Mesothelial cell of epicardium (in vitro differentiated cells): ENCODE measurements at regions not wholly inside any gene's neighbourhood (a gene's known extent, or its start where the extent isn't known, plus 50 kb on each side); places are given as distances from the start of the nearest gene placed in this dataset.

Experiments used
- DNase-seq, 2 experiments: peaks; one replicate each; pipeline ENCODE4 v3.0.0; 2021; ENCODE audit warnings: low spot score in 2 of 2; ENCODE audit not compliant: unreplicated experiment in 2 of 2
- H3K27ac Mint-ChIP-seq: 2 replicates; pipeline ENCODE4 v1.8.0; 2021; ENCODE audit warnings: mixed read lengths
- H3K27me3 Mint-ChIP-seq: 2 replicates; pipeline ENCODE4 v1.8.0; 2021; ENCODE audit warnings: low read depth, mixed read lengths
- H3K36me3 Mint-ChIP-seq: 2 replicates; pipeline ENCODE4 v1.8.0; 2021; ENCODE audit warnings: mixed read lengths
- H3K4me1 Mint-ChIP-seq: 2 replicates; pipeline ENCODE4 v1.8.0; 2021; ENCODE audit warnings: mixed read lengths
- H3K4me3 Mint-ChIP-seq: 2 replicates; pipeline ENCODE4 v1.8.0; 2021; ENCODE audit warnings: mild to moderate bottlenecking, moderate library complexity, mixed read lengths
- H3K9me3 Mint-ChIP-seq: 2 replicates; pipeline ENCODE4 v1.8.0; 2021; ENCODE audit warnings: mixed read lengths
- TF ChIP-seq, protein P1 (sequence below): fragments of 200-600 bp; sonication (generic); IDR thresholded peaks from one replicate; pipeline ENCODE4 v1.5.0; 2021; ENCODE audit warnings: antibody characterized with exemption; ENCODE audit not compliant: unreplicated experiment

DNA sequence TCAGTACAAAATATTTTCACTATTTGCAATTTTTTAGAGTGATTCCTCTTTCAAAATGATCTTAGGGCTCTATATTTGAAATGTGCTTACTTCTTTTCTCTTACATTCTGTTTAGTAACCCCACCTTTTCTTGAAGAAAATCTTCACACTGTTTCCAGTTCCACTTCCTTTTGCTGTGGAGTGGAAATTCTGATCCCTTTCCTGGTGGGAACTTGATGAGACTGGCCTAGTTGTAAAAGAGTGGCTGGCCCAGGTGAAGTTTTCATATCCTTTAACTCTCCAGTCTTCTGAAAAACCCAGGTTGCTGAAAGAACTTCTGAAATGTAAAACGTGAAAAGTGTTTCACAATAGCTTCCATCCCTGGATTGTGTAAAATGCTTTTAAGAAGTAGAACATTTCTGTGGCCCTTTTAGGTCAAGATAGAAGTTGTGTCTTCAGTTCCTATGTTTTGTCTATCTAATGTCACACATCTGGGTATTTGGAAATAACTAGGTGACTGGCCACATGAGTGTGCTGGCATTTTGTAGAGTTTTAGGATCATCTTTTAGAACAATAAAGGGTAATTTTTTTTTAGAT, 84.8 kb upstream of the LRIG1 start:
- Mint-ChIP-seq H3K4me1 (no peaks in the 10 kb centered on the region), H3K27me3 (peaks cover 5% of the 10 kb centered on the region), H3K9me3 (peaks cover 5% of the 10 kb centered on the region)

DNA sequence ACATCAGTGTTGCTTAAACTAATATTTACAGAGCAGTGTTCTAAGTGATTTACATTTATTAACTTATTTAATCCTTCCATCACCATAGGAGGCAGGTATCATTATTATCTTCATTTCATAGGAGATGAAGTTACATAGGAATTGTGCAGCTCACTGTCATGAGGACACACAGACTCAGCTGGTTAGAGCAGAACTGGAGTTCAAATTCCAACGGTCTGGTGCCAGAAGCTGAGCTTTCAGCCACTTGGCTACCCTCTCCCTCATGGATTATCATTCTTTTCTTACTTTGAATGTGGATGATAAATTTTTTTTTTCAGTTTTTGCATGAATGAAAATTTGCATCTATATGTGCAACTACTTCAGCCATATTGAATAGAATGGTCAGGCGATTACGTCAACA, 86.0 kb upstream of the LRIG1 start:
- H3K27me3 Mint-ChIP-seq = peaks cover 3% of the 10 kb centered on the region
- no peak overlapping the region for H3K27ac Mint-ChIP-seq

More for the DNA sequence above, 84.8 kb upstream of the LRIG1 start:
- Mint-ChIP-seq H3K4me3 (no peak overlapping the region), H3K36me3 (no peaks in the 10 kb centered on the region), H3K27ac (no peak overlapping the region)
- no peak for DNase-seq
- TF ChIP-seq, protein P1, sequence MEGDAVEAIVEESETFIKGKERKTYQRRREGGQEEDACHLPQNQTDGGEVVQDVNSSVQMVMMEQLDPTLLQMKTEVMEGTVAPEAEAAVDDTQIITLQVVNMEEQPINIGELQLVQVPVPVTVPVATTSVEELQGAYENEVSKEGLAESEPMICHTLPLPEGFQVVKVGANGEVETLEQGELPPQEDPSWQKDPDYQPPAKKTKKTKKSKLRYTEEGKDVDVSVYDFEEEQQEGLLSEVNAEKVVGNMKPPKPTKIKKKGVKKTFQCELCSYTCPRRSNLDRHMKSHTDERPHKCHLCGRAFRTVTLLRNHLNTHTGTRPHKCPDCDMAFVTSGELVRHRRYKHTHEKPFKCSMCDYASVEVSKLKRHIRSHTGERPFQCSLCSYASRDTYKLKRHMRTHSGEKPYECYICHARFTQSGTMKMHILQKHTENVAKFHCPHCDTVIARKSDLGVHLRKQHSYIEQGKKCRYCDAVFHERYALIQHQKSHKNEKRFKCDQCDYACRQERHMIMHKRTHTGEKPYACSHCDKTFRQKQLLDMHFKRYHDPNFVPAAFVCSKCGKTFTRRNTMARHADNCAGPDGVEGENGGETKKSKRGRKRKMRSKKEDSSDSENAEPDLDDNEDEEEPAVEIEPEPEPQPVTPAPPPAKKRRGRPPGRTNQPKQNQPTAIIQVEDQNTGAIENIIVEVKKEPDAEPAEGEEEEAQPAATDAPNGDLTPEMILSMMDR = no peak

DNA sequence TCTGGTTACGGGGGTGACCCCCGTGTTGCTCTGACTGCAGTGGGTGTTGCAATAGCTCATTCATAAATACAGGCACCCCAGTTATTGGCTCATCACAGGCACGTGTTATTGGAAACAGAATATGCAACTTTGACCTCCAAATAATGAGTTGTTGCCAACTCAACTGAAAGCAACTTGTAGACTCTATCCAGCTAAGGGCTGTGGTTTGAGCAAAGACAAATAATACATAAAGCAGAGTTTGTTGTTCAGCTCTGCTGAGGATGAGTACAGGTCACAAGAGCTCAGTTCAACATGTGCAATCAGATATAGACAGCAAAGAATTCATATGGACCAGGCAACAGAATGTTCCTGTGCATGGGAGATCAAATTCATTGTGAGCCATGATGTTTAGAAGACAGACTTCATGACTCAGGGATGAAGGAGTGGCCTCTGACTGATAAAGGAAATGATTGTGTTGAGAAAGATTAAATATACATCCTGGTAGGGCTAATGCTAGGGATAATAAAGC, 87.6 kb upstream of the LRIG1 start:
- TF ChIP-seq, protein P1 = no peak
- H3K27ac Mint-ChIP-seq = no peak overlapping the region
- H3K27me3 Mint-ChIP-seq = peaks cover 2% of the 10 kb centered on the region
- peaks cover 5% of the 10 kb centered on the region for H3K4me1 Mint-ChIP-seq
- H3K36me3 Mint-ChIP-seq = no peaks in the 10 kb centered on the region
- H3K9me3 Mint-ChIP-seq = peaks cover 5% of the 10 kb centered on the region
- DNase-seq = no peak
- H3K4me3 Mint-ChIP-seq = no peak overlapping the region

More for the DNA sequence above, 86.0 kb upstream of the LRIG1 start:
- H3K36me3 Mint-ChIP-seq = no peaks in the 10 kb centered on the region
- H3K4me1 Mint-ChIP-seq = no peaks in the 10 kb centered on the region
- no peak overlapping the region for H3K4me3 Mint-ChIP-seq
- no peak for DNase-seq
- peaks cover 5% of the 10 kb centered on the region for H3K9me3 Mint-ChIP-seq
- TF ChIP-seq, protein P1 = no peak

DNA sequence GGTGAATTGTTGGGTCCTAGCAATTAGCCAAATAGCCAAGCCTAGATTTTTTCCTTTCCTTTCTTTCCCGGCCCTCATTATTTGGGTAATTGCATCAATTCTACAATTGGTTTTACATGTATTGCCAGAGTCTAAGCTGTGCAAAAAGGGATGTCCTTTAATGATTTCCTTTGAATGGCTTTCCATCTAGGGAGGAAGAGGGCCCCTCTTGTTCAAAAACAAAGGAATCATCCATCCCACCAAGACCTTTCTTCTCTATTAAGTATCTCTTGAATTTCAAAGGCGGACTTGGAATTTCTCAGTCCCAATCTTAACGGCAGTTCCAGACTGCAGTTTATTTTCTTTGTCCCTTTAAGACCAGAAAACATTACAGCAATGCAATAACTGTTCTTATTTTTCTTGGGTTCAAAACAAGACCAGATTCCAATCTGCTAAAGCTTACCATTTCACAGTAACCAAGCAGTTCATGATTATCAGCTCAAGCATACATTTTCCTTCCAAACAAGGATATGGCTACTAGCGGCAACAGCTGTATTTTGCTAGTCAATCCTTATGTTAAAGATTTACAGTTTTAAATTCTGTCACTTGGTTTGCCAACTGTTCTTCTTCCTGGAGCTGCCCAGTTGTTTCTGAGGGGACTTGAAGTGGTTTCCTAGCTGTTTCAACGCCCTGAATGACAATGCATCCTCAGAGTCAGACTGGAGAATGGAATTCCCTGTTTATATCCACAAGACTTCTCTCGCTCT, 91.4 kb upstream of the LRIG1 start:
- peaks cover 16% of the 10 kb centered on the region for H3K4me1 Mint-ChIP-seq
- H3K4me3 Mint-ChIP-seq = peak overlapping the region; percentile 20
- DNase-seq = no peak
- no peaks in the 10 kb centered on the region for H3K36me3 Mint-ChIP-seq
- H3K27me3 Mint-ChIP-seq = no peaks in the 10 kb centered on the region
- H3K27ac Mint-ChIP-seq = peak overlapping the region; percentile 54
- TF ChIP-seq, protein P1 = no peak
- peaks cover 5% of the 10 kb centered on the region for H3K9me3 Mint-ChIP-seq

DNA sequence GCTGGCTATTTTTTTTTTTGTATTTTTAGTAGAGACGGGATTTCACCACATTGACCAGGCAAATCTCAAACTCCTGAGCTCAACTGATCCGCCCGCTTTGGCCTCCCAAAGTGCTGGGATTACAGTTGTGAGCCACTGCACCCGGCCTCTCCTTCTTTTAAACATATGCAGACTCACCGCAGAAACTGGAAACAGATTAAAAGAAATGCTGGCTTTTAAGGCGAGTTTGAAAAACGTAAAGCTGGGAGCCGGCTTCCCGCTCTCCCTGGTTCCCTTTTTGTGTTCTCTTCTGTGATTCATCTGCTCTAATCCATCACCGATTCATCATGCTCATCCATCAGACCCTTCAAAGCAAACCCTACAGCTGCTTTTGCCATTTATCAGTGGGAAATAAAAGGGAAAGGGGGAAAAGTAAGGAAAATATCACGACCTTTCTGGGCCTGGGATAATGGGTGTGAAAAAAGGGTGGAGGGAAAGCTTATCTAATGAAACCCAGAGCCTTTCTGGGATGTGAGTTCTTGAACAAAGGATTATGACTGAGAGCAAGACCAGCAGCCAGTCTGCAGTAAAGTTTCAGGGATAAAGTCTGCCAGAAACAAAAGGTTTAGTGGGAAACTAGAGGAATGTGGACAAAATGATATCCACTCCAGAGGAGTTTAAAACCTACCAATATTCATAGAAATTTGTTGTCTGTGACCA, 92.3 kb upstream of the LRIG1 start:
- no peaks in the 10 kb centered on the region for H3K27me3 Mint-ChIP-seq

More for the DNA sequence above, 92.3 kb upstream of the LRIG1 start:
- no peak for DNase-seq
- Mint-ChIP-seq H3K9me3 (peaks cover 5% of the 10 kb centered on the region), H3K4me1 (peaks cover 16% of the 10 kb centered on the region), H3K27ac (peak overlapping the region; percentile 54), H3K36me3 (no peaks in the 10 kb centered on the region), H3K4me3 (peak overlapping the region; percentile 20)
- TF ChIP-seq, protein P1 = no peak
